Naive B cell (primary cell): ENCODE measurements at regions not wholly inside any gene's neighbourhood (a gene's known extent, or its start where the extent isn't known, plus 50 kb on each side); places are given as distances from the start of the nearest gene placed in this dataset.
A peak's percentile ranks its signal among the peaks of the same experiment; 100 is the strongest.

Experiments
- ATAC-seq, 2 donors: fragments of 150-1000 bp; cut with Tn5 transposase; 2 replicates each; pipeline ENCODE4 v1.10.0; 2021; ENCODE audit warnings: low read depth in 2 of 2, mild to moderate bottlenecking in 2 of 2, moderate library complexity in 2 of 2
- DNase-seq: peaks from one replicate; pipeline ENCODE4 v3.0.0; 2022
- H3K27ac Mint-ChIP-seq, 6 donors: one replicate each; pipeline ENCODE4 v1.8.0; 2020 to 2022; ENCODE audit warnings: mild to moderate bottlenecking in 6 of 6, mixed read lengths in 6 of 6, moderate library complexity in 5 of 6, inconsistent platforms in 2 of 6
- H3K27me3 Mint-ChIP-seq, 3 donors: one replicate each; pipeline ENCODE4 v1.8.0; 2021 to 2022; ENCODE audit warnings: mixed read lengths in 3 of 3, mild to moderate bottlenecking in 1 of 3
- H3K36me3 Mint-ChIP-seq, 2 donors: one replicate each; pipeline ENCODE4 v1.8.0; 2020 to 2022; ENCODE audit warnings: mixed read lengths in 2 of 2, inconsistent platforms in 1 of 2, mild to moderate bottlenecking in 1 of 2
- H3K4me1 Mint-ChIP-seq, 3 donors: one replicate each; pipeline ENCODE4 v1.8.0; 2020 to 2022; ENCODE audit warnings: mixed read lengths in 3 of 3, inconsistent platforms in 1 of 3, mild to moderate bottlenecking in 1 of 3, moderate library complexity in 1 of 3
- H3K4me3 Mint-ChIP-seq, 8 donors: one replicate each; pipeline ENCODE4 v1.8.0; 2020 to 2022; ENCODE audit warnings: mild to moderate bottlenecking in 8 of 8, mixed read lengths in 8 of 8, moderate library complexity in 8 of 8, inconsistent platforms in 2 of 8
- H3K9me3 Mint-ChIP-seq, 7 donors: one replicate each; pipeline ENCODE4 v1.8.0; 2020 to 2022; ENCODE audit warnings: mixed read lengths in 7 of 7, mild to moderate bottlenecking in 5 of 7, inconsistent platforms in 2 of 7, moderate library complexity in 1 of 7

DNA sequence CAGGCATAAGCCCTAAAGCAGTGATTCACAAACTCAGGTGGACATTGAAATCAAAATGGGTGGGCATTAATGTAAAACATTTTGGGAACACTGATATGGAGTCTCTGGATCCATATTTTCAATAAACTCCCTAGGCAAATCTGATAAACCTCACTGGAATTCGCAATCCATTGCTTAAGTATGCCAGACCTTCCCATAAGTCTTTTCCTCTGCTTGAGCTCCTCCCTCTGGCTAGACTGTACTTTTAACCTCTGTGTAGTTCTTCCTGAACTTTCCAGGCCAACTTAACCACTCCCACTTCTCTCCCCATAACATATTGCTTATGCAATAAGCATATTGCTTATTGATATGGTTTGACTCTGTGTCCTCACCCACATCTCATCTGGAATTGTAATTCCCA lies 629.7 kb upstream of the IMPG1 start:
- no peaks in the 10 kb centered on the region for H3K36me3 Mint-ChIP-seq
- no peak for ATAC-seq
- H3K9me3 Mint-ChIP-seq: peaks cover 0 to 11% (median 0%) of the 10 kb centered on the region in 7 donors
- H3K27me3 Mint-ChIP-seq: no peaks in the 10 kb centered on the region
- peak overlapping the region in 1 of 8 donors; percentile 38 for H3K4me3 Mint-ChIP-seq
- no peaks in the 10 kb centered on the region for H3K4me1 Mint-ChIP-seq
- no peak for DNase-seq
- no peak overlapping the region for H3K27ac Mint-ChIP-seq

DNA sequence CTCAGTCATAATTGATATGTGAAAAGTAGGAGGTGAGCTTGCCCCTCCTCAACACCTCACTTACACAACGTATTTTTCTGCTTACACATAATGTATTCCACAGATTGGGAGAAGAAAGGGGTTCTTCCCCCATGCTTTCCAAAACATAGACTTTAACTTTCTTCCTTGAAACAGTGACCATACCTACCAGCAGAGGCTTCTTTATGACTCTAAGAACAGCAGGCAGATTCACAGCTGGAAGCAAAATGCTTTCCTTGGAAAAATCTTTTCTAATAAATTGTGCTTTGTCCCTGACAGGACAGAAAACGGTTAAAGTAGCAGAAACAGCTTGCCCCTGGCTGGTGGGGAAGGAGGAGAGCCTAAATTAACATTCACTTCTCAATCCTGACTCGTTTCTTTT lies 629.1 kb upstream of the IMPG1 start:
- DNase-seq: no peak
- no peaks in the 10 kb centered on the region for H3K4me1 Mint-ChIP-seq
- no peaks in the 10 kb centered on the region for H3K36me3 Mint-ChIP-seq
- H3K9me3 Mint-ChIP-seq: peaks cover 0 to 11% (median 0%) of the 10 kb centered on the region in 7 donors
- ATAC-seq: no peak
- H3K4me3 Mint-ChIP-seq: no peak overlapping the region
- H3K27ac Mint-ChIP-seq: no peak overlapping the region
- H3K27me3 Mint-ChIP-seq: no peaks in the 10 kb centered on the region

- DNase-seq (no peak), ATAC-seq (no peak)
- H3K27ac Mint-ChIP-seq: no peak overlapping the region
- no peaks in the 10 kb centered on the region for H3K4me1 Mint-ChIP-seq
- H3K36me3 Mint-ChIP-seq: no peaks in the 10 kb centered on the region
- peaks cover 0 to 8% (median 0%) of the 10 kb centered on the region in 7 donors for H3K9me3 Mint-ChIP-seq
- no peak overlapping the region for H3K4me3 Mint-ChIP-seq
- H3K27me3 Mint-ChIP-seq: no peaks in the 10 kb centered on the region
These were observed 625.1 kb upstream of the IMPG1 start for GRCh38 chr6:76697585-76697984.

DNA sequence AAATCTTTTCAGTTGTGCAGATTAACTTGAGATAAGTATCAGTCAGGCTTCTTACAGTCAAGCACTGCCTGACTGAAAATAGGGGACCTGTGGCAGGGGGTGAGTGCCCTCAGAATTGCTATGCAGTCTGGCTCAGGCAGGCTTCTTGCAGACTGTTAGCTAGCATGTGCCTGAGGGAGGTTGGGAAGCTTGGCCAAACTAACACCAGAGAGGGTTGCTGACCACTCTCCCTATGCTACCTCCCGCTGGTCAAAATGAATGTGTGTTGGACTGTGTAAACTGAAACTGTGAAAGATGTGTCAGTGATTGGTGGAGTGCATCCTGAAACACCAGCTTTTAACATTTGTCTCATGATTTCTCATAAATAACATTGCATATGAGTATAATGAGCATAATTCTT lies 622.3 kb upstream of the IMPG1 start:
- peaks cover 0 to 3% (median 0%) of the 10 kb centered on the region in 7 donors for H3K9me3 Mint-ChIP-seq

DNA sequence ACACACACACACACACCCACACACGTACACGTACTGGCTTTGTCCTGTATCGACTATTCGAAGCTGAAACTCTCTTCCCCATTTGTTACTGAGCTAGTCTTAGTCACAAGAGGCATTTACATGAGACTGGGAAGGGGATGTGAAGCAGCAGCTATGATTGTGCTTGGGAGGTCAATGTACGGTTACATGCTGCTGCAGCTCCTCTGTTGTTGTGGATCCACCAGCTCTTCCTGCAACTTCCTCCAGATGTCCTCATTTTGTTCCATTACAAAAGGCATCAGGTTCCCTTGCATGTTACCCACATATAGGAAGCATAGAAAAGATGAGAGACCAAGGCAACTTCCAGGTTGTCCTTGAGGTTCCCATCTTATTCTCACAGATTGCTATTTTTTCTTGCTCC lies 612.4 kb upstream of the IMPG1 start:
- H3K4me3 Mint-ChIP-seq: no peak overlapping the region
- DNase-seq: no peak
- H3K4me1 Mint-ChIP-seq: no peaks in the 10 kb centered on the region
- H3K27ac Mint-ChIP-seq: no peak overlapping the region
- H3K9me3 Mint-ChIP-seq: peaks cover 3 to 17% (median 6%) of the 10 kb centered on the region in 7 donors
- ATAC-seq: no peak
- H3K36me3 Mint-ChIP-seq: peaks cover 0 to 8% of the 10 kb centered on the region in 2 donors
- H3K27me3 Mint-ChIP-seq: no peaks in the 10 kb centered on the region

More for the DNA sequence above, 622.3 kb upstream of the IMPG1 start:
- ATAC-seq: no peak
- H3K4me1 Mint-ChIP-seq: no peaks in the 10 kb centered on the region
- no peak overlapping the region for H3K4me3 Mint-ChIP-seq
- no peak for DNase-seq
- no peaks in the 10 kb centered on the region for H3K36me3 Mint-ChIP-seq
- no peaks in the 10 kb centered on the region for H3K27me3 Mint-ChIP-seq
- H3K27ac Mint-ChIP-seq: no peak overlapping the region

DNA sequence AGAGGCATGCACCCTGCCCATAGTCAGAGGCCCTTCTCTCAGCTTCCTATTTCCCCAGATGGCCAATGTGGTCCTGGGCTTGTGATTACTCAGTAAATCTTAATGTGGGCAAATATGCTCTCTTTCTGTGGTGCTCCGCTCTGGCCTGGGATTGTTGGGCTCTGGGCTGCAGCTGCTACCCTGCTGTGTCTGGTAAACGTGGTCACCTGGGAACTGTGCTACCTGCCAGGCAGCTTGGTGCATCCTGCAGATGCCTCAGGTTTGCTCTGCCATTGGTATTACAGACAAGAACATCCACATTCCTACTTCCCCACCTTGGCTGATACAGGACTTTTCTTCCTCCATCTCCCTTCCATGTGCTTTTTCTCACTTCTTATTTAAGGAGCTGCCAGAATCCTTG lies 611.5 kb upstream of the IMPG1 start:
- Mint-ChIP-seq H3K9me3 (peaks cover 3 to 15% (median 6%) of the 10 kb centered on the region in 7 donors), H3K4me1 (no peaks in the 10 kb centered on the region), H3K27me3 (no peaks in the 10 kb centered on the region), H3K4me3 (no peak overlapping the region), H3K36me3 (peaks cover 0 to 8% of the 10 kb centered on the region in 2 donors), H3K27ac (peak overlapping the region in 1 of 6 donors; percentile 6)
- no peak for ATAC-seq
- no peak for DNase-seq

GRCh38 chr6:76682842-76683241 lies 610.4 kb upstream of the IMPG1 start:
- no peaks in the 10 kb centered on the region for H3K4me1 Mint-ChIP-seq
- H3K27me3 Mint-ChIP-seq: no peaks in the 10 kb centered on the region
- H3K36me3 Mint-ChIP-seq: peaks cover 0 to under 1% of the 10 kb centered on the region in 2 donors
- peaks cover under 1 to 8% (median 3%) of the 10 kb centered on the region in 7 donors for H3K9me3 Mint-ChIP-seq
- H3K27ac Mint-ChIP-seq: no peak overlapping the region
- no peak for DNase-seq
- no peak overlapping the region for H3K4me3 Mint-ChIP-seq
- ATAC-seq: no peak

DNA sequence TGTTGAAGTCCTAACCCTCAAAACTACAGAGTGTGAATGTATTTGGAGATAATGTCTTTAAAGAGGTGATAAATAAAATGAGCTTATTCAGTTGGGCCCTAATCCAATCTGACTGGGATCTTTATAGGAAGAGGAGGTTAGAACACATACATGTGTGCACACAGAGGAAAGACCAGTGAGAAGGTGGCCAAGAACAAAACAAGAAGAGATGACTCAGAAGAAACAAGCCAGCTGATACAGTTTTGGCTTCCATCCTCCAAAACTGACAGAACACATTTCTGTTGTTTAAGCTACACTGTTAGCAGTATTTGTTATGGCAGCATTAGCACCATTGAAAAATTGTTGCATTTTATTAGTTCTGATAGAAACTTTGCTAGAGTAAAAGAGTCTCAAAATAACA lies 609.3 kb upstream of the IMPG1 start:
- H3K4me1 Mint-ChIP-seq: no peaks in the 10 kb centered on the region
- H3K27ac Mint-ChIP-seq: no peak overlapping the region
- no peak overlapping the region for H3K4me3 Mint-ChIP-seq
- DNase-seq: no peak
- ATAC-seq: no peak
- H3K27me3 Mint-ChIP-seq: no peaks in the 10 kb centered on the region
- peaks cover 0 to 7% (median 3%) of the 10 kb centered on the region in 7 donors for H3K9me3 Mint-ChIP-seq
- no peaks in the 10 kb centered on the region for H3K36me3 Mint-ChIP-seq

DNA sequence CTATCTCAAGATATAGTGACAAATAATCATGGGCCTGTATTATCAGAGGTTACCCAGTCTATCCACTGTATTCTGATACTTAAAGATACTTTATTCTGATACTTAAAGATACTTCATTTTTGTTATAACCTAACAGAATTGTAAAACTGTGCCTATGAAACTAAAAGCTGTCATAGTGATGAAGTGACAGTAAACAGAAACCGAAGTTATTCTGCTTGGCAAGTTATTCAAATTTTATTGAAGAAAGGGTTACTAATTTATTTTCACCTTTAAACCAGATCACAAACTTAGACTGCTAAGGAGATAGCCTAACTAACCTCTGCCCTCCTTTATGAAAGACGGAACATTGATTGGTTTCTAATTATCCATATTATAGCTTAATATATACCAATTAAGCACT lies 604.6 kb upstream of the IMPG1 start:
- Mint-ChIP-seq H3K36me3 (no peaks in the 10 kb centered on the region), H3K9me3 (peaks cover 0 to 5% (median 0%) of the 10 kb centered on the region in 7 donors), H3K27ac (no peak overlapping the region), H3K4me1 (no peaks in the 10 kb centered on the region), H3K27me3 (no peaks in the 10 kb centered on the region), H3K4me3 (no peak overlapping the region)
- DNase-seq (no peak), ATAC-seq (no peak)

GRCh38 chr6:76671751-76672150 lies 599.3 kb upstream of the IMPG1 start:
- Mint-ChIP-seq H3K27ac (no peak overlapping the region), H3K4me1 (no peaks in the 10 kb centered on the region), H3K36me3 (no peaks in the 10 kb centered on the region), H3K27me3 (no peaks in the 10 kb centered on the region), H3K4me3 (no peak overlapping the region), H3K9me3 (peaks cover 0 to 5% (median 0%) of the 10 kb centered on the region in 7 donors)
- DNase-seq (no peak), ATAC-seq (no peak)

GRCh38 chr6:76644231-76644630 lies 571.8 kb upstream of the IMPG1 start:
- DNase-seq: no peak

GRCh38 chr6:76639941-76640340 lies 567.5 kb upstream of the IMPG1 start:
- Mint-ChIP-seq H3K36me3 (no peaks in the 10 kb centered on the region), H3K4me3 (no peak overlapping the region), H3K9me3 (peaks cover 0 to 13% (median 7%) of the 10 kb centered on the region in 7 donors), H3K4me1 (no peaks in the 10 kb centered on the region), H3K27me3 (no peaks in the 10 kb centered on the region), H3K27ac (no peak overlapping the region)
- DNase-seq (no peak), ATAC-seq (no peak)

More at GRCh38 chr6:76644231-76644630, 571.8 kb upstream of the IMPG1 start:
- ATAC-seq: no peak
- Mint-ChIP-seq H3K9me3 (peaks cover 0 to 13% (median 7%) of the 10 kb centered on the region in 7 donors), H3K36me3 (no peaks in the 10 kb centered on the region), H3K27ac (no peak overlapping the region), H3K4me3 (no peak overlapping the region), H3K27me3 (no peaks in the 10 kb centered on the region), H3K4me1 (no peaks in the 10 kb centered on the region)

GRCh38 chr6:76634695-76635094 lies 562.2 kb upstream of the IMPG1 start:
- H3K36me3 Mint-ChIP-seq: no peaks in the 10 kb centered on the region

DNA sequence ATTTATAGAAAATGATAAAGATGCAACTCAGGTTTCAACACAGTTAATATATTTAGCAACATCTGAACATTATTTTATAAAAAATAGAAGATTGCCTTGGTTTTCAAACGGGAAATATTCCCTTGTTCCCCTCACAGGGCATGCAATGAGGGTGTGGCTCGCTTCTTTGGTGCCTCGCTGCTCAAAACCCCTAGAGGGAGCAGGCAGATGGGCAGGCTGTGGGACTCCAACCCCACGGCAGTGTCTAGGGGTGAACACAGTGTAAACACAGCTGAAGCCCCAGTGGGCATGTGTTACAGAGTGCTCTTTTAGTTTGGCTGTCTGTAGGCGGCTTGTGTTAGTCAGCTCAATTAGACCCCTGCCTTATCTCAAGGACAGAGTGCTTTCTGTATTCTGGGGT lies 560.8 kb upstream of the IMPG1 start:
- no peaks in the 10 kb centered on the region for H3K4me1 Mint-ChIP-seq
- H3K4me3 Mint-ChIP-seq: no peak overlapping the region
- H3K27ac Mint-ChIP-seq: no peak overlapping the region
- no peaks in the 10 kb centered on the region for H3K36me3 Mint-ChIP-seq
- DNase-seq (no peak), ATAC-seq (no peak)
- peaks cover 0 to 10% (median 4%) of the 10 kb centered on the region in 7 donors for H3K9me3 Mint-ChIP-seq
- no peaks in the 10 kb centered on the region for H3K27me3 Mint-ChIP-seq

More at GRCh38 chr6:76634695-76635094, 562.2 kb upstream of the IMPG1 start:
- DNase-seq (no peak), ATAC-seq (no peak)
- H3K27me3 Mint-ChIP-seq: no peaks in the 10 kb centered on the region
- no peaks in the 10 kb centered on the region for H3K4me1 Mint-ChIP-seq
- peaks cover 0 to 8% (median 0%) of the 10 kb centered on the region in 7 donors for H3K9me3 Mint-ChIP-seq
- no peak overlapping the region for H3K27ac Mint-ChIP-seq
- H3K4me3 Mint-ChIP-seq: no peak overlapping the region

DNA sequence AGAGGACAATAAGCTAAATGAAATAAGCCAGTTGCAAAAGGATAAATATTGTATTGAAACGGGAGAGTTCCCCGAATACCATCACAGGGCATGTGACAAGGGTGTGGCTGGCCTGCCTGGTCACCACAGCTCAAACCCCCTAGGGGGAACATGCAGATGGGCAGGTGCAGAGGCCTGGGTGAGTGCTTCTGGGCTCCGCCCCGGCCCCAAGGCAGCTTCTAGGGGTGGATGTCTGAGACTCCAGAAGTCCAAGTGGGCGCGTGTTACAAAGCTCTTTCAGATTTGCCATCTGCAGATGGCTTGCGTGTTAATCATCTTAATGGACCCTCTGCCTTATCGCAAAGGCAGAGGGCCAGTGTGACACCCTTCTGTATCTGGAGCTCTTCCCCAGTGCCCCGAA lies 559.2 kb upstream of the IMPG1 start:
- ATAC-seq (no peak), DNase-seq (no peak)
- Mint-ChIP-seq H3K4me3 (no peak overlapping the region), H3K9me3 (peaks cover 0 to 12% (median 5%) of the 10 kb centered on the region in 7 donors), H3K36me3 (no peaks in the 10 kb centered on the region), H3K27ac (no peak overlapping the region), H3K27me3 (no peaks in the 10 kb centered on the region), H3K4me1 (no peaks in the 10 kb centered on the region)
